ENCODE measurements at regions not wholly inside any gene's neighbourhood (a gene's known extent, or its start where the extent isn't known, plus 50 kb on each side); places are given as distances from the start of the nearest gene placed in this dataset.
"Not testable (repeated sequence)": the region's sequence is repeated elsewhere in the genome, so short reads cannot be mapped to it uniquely, and the experiment has no call there.

GRCh38 chr3:197410170-197410569 is 111.8 kb upstream of the DLG1 start:
- not testable (repeated sequence) for H3K9me3 ChIP-seq (ENCODE audit: control insufficient read depth in 1 of 2, low read length in 2 of 2); H3K27me3 ChIP-seq (ENCODE audit: control insufficient read depth in 1 of 2, insufficient read depth in 2 of 2, low read length in 2 of 2); H3K9ac ChIP-seq (ENCODE audit: low read depth in 1 of 2, low read length in 2 of 2); H3K4me3 ChIP-seq (ENCODE audit: low read depth in 1 of 2, low read length in 2 of 2); H3K4me1 ChIP-seq (ENCODE audit: control insufficient read depth in 1 of 2, insufficient read depth in 2 of 2, low read length in 2 of 2); H3K36me3 ChIP-seq (ENCODE audit: control insufficient read depth in 1 of 2, insufficient read depth in 2 of 2, low read length in 2 of 2); H3K27ac ChIP-seq (ENCODE audit: low read depth, low read length)

- Histone ChIP-seq H3K4me1 (ENCODE audit: control insufficient read depth in 1 of 2, insufficient read depth in 2 of 2, low read length in 2 of 2) (no peaks in the 10 kb centered on the region), H3K36me3 (ENCODE audit: control insufficient read depth in 1 of 2, insufficient read depth in 2 of 2, low read length in 2 of 2) (no peaks in the 10 kb centered on the region), H3K4me3 (ENCODE audit: low read depth in 1 of 2, low read length in 2 of 2) (no peak overlapping the region), H3K9ac (ENCODE audit: low read depth in 1 of 2, low read length in 2 of 2) (no peak overlapping the region), H3K27me3 (ENCODE audit: control insufficient read depth in 1 of 2, insufficient read depth in 2 of 2, low read length in 2 of 2) (no peaks in the 10 kb centered on the region), H3K27ac (ENCODE audit: low read depth, low read length) (no peak overlapping the region), H3K9me3 (ENCODE audit: control insufficient read depth in 1 of 2, low read length in 2 of 2) (no peaks in the 10 kb centered on the region)
Observed at GRCh38 chr3:197408177-197408957, 110.0 kb upstream of the DLG1 start.

- Histone ChIP-seq H3K4me1 (ENCODE audit: control insufficient read depth in 1 of 2, insufficient read depth in 2 of 2, low read length in 2 of 2) (no peaks in the 10 kb centered on the region), H3K27me3 (ENCODE audit: control insufficient read depth in 1 of 2, insufficient read depth in 2 of 2, low read length in 2 of 2) (no peaks in the 10 kb centered on the region), H3K4me3 (ENCODE audit: low read depth in 1 of 2, low read length in 2 of 2) (no peak overlapping the region), H3K9ac (ENCODE audit: low read depth in 1 of 2, low read length in 2 of 2) (no peak overlapping the region), H3K27ac (ENCODE audit: low read depth, low read length) (no peak overlapping the region), H3K36me3 (ENCODE audit: control insufficient read depth in 1 of 2, insufficient read depth in 2 of 2, low read length in 2 of 2) (no peaks in the 10 kb centered on the region), H3K9me3 (ENCODE audit: control insufficient read depth in 1 of 2, low read length in 2 of 2) (no peaks in the 10 kb centered on the region)
Observed at GRCh38 chr3:197407526-197407925, 109.1 kb upstream of the DLG1 start.

- Histone ChIP-seq H3K27ac (ENCODE audit: low read depth, low read length) (no peak overlapping the region), H3K9me3 (ENCODE audit: control insufficient read depth in 1 of 2, low read length in 2 of 2) (no peaks in the 10 kb centered on the region), H3K4me3 (ENCODE audit: low read depth in 1 of 2, low read length in 2 of 2) (no peak overlapping the region), H3K27me3 (ENCODE audit: control insufficient read depth in 1 of 2, insufficient read depth in 2 of 2, low read length in 2 of 2) (no peaks in the 10 kb centered on the region), H3K36me3 (ENCODE audit: control insufficient read depth in 1 of 2, insufficient read depth in 2 of 2, low read length in 2 of 2) (no peaks in the 10 kb centered on the region), H3K4me1 (ENCODE audit: control insufficient read depth in 1 of 2, insufficient read depth in 2 of 2, low read length in 2 of 2) (no peaks in the 10 kb centered on the region), H3K9ac (ENCODE audit: low read depth in 1 of 2, low read length in 2 of 2) (no peak overlapping the region)
Observed at GRCh38 chr3:197407053-197407452, 108.6 kb upstream of the DLG1 start.

- Histone ChIP-seq H3K27me3 (ENCODE audit: control insufficient read depth in 1 of 2, insufficient read depth in 2 of 2, low read length in 2 of 2) (no peaks in the 10 kb centered on the region), H3K27ac (ENCODE audit: low read depth, low read length) (no peak overlapping the region), H3K4me3 (ENCODE audit: low read depth in 1 of 2, low read length in 2 of 2) (no peak overlapping the region), H3K9me3 (ENCODE audit: control insufficient read depth in 1 of 2, low read length in 2 of 2) (no peaks in the 10 kb centered on the region), H3K9ac (ENCODE audit: low read depth in 1 of 2, low read length in 2 of 2) (no peak overlapping the region), H3K4me1 (ENCODE audit: control insufficient read depth in 1 of 2, insufficient read depth in 2 of 2, low read length in 2 of 2) (no peaks in the 10 kb centered on the region), H3K36me3 (ENCODE audit: control insufficient read depth in 1 of 2, insufficient read depth in 2 of 2, low read length in 2 of 2) (no peaks in the 10 kb centered on the region)
Observed at GRCh38 chr3:197406266-197406665, 107.9 kb upstream of the DLG1 start.

GRCh38 chr3:197404754-197405153 is 106.3 kb upstream of the DLG1 start:
- Histone ChIP-seq H3K27ac (ENCODE audit: low read depth, low read length) (no peak overlapping the region), H3K36me3 (ENCODE audit: control insufficient read depth in 1 of 2, insufficient read depth in 2 of 2, low read length in 2 of 2) (no peaks in the 10 kb centered on the region), H3K27me3 (ENCODE audit: control insufficient read depth in 1 of 2, insufficient read depth in 2 of 2, low read length in 2 of 2) (no peaks in the 10 kb centered on the region), H3K9me3 (ENCODE audit: control insufficient read depth in 1 of 2, low read length in 2 of 2) (no peaks in the 10 kb centered on the region), H3K4me1 (ENCODE audit: control insufficient read depth in 1 of 2, insufficient read depth in 2 of 2, low read length in 2 of 2) (no peaks in the 10 kb centered on the region), H3K4me3 (ENCODE audit: low read depth in 1 of 2, low read length in 2 of 2) (no peak overlapping the region), H3K9ac (ENCODE audit: low read depth in 1 of 2, low read length in 2 of 2) (no peak overlapping the region)

- Histone ChIP-seq H3K36me3 (ENCODE audit: control insufficient read depth in 1 of 2, insufficient read depth in 2 of 2, low read length in 2 of 2) (no peaks in the 10 kb centered on the region), H3K4me1 (ENCODE audit: control insufficient read depth in 1 of 2, insufficient read depth in 2 of 2, low read length in 2 of 2) (no peaks in the 10 kb centered on the region), H3K27me3 (ENCODE audit: control insufficient read depth in 1 of 2, insufficient read depth in 2 of 2, low read length in 2 of 2) (no peaks in the 10 kb centered on the region), H3K9me3 (ENCODE audit: control insufficient read depth in 1 of 2, low read length in 2 of 2) (no peaks in the 10 kb centered on the region), H3K4me3 (ENCODE audit: low read depth in 1 of 2, low read length in 2 of 2) (no peak overlapping the region), H3K27ac (ENCODE audit: low read depth, low read length) (no peak overlapping the region), H3K9ac (ENCODE audit: low read depth in 1 of 2, low read length in 2 of 2) (no peak overlapping the region)
Observed at GRCh38 chr3:197404030-197404429, 105.6 kb upstream of the DLG1 start.

- H3K4me3 ChIP-seq (ENCODE audit: low read depth in 1 of 2, low read length in 2 of 2); H3K27ac ChIP-seq (ENCODE audit: low read depth, low read length); H3K36me3 ChIP-seq (ENCODE audit: control insufficient read depth in 1 of 2, insufficient read depth in 2 of 2, low read length in 2 of 2); H3K9me3 ChIP-seq (ENCODE audit: control insufficient read depth in 1 of 2, low read length in 2 of 2); H3K27me3 ChIP-seq (ENCODE audit: control insufficient read depth in 1 of 2, insufficient read depth in 2 of 2, low read length in 2 of 2); H3K4me1 ChIP-seq (ENCODE audit: control insufficient read depth in 1 of 2, insufficient read depth in 2 of 2, low read length in 2 of 2); H3K9ac ChIP-seq (ENCODE audit: low read depth in 1 of 2, low read length in 2 of 2): not testable (repeated sequence)
Observed at GRCh38 chr3:197402401-197402800, 104.0 kb upstream of the DLG1 start.

GRCh38 chr3:197399486-197399885 is 101.1 kb upstream of the DLG1 start:
- no peak overlapping the region for H3K27ac ChIP-seq (ENCODE audit: low read depth, low read length)
- no peaks in the 10 kb centered on the region for H3K27me3 ChIP-seq (ENCODE audit: control insufficient read depth in 1 of 2, insufficient read depth in 2 of 2, low read length in 2 of 2)
- peaks cover 0 to 3% of the 10 kb centered on the region in 2 donors for H3K4me1 ChIP-seq (ENCODE audit: control insufficient read depth in 1 of 2, insufficient read depth in 2 of 2, low read length in 2 of 2)

GRCh38 chr3:197398286-197398878 is 100.0 kb upstream of the DLG1 start:
- no peaks in the 10 kb centered on the region for H3K36me3 ChIP-seq (ENCODE audit: control insufficient read depth in 1 of 2, insufficient read depth in 2 of 2, low read length in 2 of 2)
- H3K9ac ChIP-seq (ENCODE audit: low read depth in 1 of 2, low read length in 2 of 2), result no peak overlapping the region

More at GRCh38 chr3:197399486-197399885, 101.1 kb upstream of the DLG1 start:
- H3K9me3 ChIP-seq (ENCODE audit: control insufficient read depth in 1 of 2, low read length in 2 of 2), result no peaks in the 10 kb centered on the region
- no peaks in the 10 kb centered on the region for H3K36me3 ChIP-seq (ENCODE audit: control insufficient read depth in 1 of 2, insufficient read depth in 2 of 2, low read length in 2 of 2)
- H3K4me3 ChIP-seq (ENCODE audit: low read depth in 1 of 2, low read length in 2 of 2), result no peak overlapping the region
- H3K9ac ChIP-seq (ENCODE audit: low read depth in 1 of 2, low read length in 2 of 2), result no peak overlapping the region

More at GRCh38 chr3:197398286-197398878, 100.0 kb upstream of the DLG1 start:
- Histone ChIP-seq H3K27ac (ENCODE audit: low read depth, low read length) (no peak overlapping the region), H3K9me3 (ENCODE audit: control insufficient read depth in 1 of 2, low read length in 2 of 2) (no peaks in the 10 kb centered on the region), H3K4me3 (ENCODE audit: low read depth in 1 of 2, low read length in 2 of 2) (no peak overlapping the region), H3K27me3 (ENCODE audit: control insufficient read depth in 1 of 2, insufficient read depth in 2 of 2, low read length in 2 of 2) (no peaks in the 10 kb centered on the region), H3K4me1 (ENCODE audit: control insufficient read depth in 1 of 2, insufficient read depth in 2 of 2, low read length in 2 of 2) (peaks cover 0 to 3% of the 10 kb centered on the region in 2 donors)
